CD4-positive, alpha-beta T cell treated with Interleukin-17A for 4 hours (primary cell): ENCODE measurements at regions not wholly inside any gene's neighbourhood (a gene's known extent, or its start where the extent isn't known, plus 50 kb on each side); places are given as distances from the start of the nearest gene placed in this dataset.

Experiments used
- DNase-seq: peaks from one replicate; pipeline ENCODE4 v3.0.0-alpha.2; 2020; ENCODE audit warnings: mixed read lengths

GRCh38 chr17:77421630-77421972 lies 280.8 kb downstream of the SEC14L1 start:
- DNase-seq, result peak; percentile 50

GRCh38 chr17:77422104-77422747 lies 281.5 kb downstream of the SEC14L1 start:
- DNase-seq, result no peak

GRCh38 chr17:77422748-77423113 lies 282.0 kb downstream of the SEC14L1 start:
- no peak for DNase-seq

GRCh38 chr17:77423589-77424451 lies 283.1 kb downstream of the SEC14L1 start:
- no peak for DNase-seq

GRCh38 chr17:77424585-77425344 lies 284.0 kb downstream of the SEC14L1 start:
- DNase-seq, result no peak

- DNase-seq, result no peak
Measured at GRCh38 chr17:77425348-77425747, 284.6 kb downstream of the SEC14L1 start.

GRCh38 chr17:77425791-77426641 lies 285.2 kb downstream of the SEC14L1 start:
- DNase-seq, result peak; percentile 67

GRCh38 chr17:77426676-77427386 lies 286.1 kb downstream of the SEC14L1 start:
- no peak for DNase-seq

- no peak for DNase-seq
Measured at GRCh38 chr17:77427391-77427991, 286.7 kb downstream of the SEC14L1 start.

GRCh38 chr17:77428020-77428748 lies 287.4 kb downstream of the SEC14L1 start:
- no peak for DNase-seq

GRCh38 chr17:77428749-77429368 lies 288.1 kb downstream of the SEC14L1 start:
- DNase-seq, result no peak

- no peak for DNase-seq
Measured at GRCh38 chr17:77429369-77429968, 288.7 kb downstream of the SEC14L1 start.

GRCh38 chr17:77429969-77430752 lies 289.4 kb downstream of the SEC14L1 start:
- DNase-seq, result peak; percentile 91

- DNase-seq, result no peak
Measured at GRCh38 chr17:77432034-77432661, 291.4 kb downstream of the SEC14L1 start.

GRCh38 chr17:77432742-77433141 lies 292.0 kb downstream of the SEC14L1 start:
- peak; percentile 67 for DNase-seq

GRCh38 chr17:77433385-77434135 lies 292.8 kb downstream of the SEC14L1 start:
- DNase-seq, result peak; percentile 60
